Breast epithelium (tissue), 3 donors: ENCODE measurements at regions not wholly inside any gene's neighbourhood (a gene's known extent, or its start where the extent isn't known, plus 50 kb on each side); places are given as distances from the start of the nearest gene placed in this dataset.

Source experiments
- POLR2A ChIP-seq: fragments of 450-650 bp; IDR thresholded peaks from one replicate; pipeline ENCODE4 v1.6.1; 2016; ENCODE audit warnings: antibody characterized with exemption, mild to moderate bottlenecking, moderate library complexity
- POLR2AphosphoS5 ChIP-seq, 3 donors: sonication (generic); formaldehyde crosslinking; IDR thresholded peaks; one replicate each; pipeline ENCODE4 v1.6.1; 2017; ENCODE audit warnings: antibody characterized with exemption in 3 of 3
- TF ChIP-seq, protein P1 (sequence below), 3 donors: fragments of 450-650 bp; IDR thresholded peaks; one replicate each; pipeline ENCODE4 v1.5.1; 2016 to 2017; ENCODE audit warnings: antibody characterized with exemption in 3 of 3, mild to moderate bottlenecking in 3 of 3, moderate library complexity in 3 of 3

DNA sequence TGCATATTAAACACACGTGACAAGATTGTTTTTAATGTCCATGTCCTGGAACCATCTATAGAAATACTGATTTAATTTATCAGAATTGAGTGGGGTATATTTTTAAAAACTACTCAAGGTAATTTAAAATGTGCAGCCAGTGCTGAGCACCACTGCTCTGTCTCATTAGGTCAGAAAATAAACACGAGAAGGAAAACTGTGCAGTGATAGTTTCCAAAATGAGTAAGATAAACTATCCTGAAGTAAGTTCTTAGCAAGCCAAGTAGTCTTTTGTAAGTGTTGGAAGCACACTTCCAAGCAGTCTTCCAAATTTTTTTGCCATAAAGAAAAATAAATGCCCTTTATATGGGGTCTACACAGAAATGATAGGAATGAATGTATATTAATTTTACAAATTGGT is 93.8 kb upstream of the DNAJC10 start:
- TF ChIP-seq, protein P1, sequence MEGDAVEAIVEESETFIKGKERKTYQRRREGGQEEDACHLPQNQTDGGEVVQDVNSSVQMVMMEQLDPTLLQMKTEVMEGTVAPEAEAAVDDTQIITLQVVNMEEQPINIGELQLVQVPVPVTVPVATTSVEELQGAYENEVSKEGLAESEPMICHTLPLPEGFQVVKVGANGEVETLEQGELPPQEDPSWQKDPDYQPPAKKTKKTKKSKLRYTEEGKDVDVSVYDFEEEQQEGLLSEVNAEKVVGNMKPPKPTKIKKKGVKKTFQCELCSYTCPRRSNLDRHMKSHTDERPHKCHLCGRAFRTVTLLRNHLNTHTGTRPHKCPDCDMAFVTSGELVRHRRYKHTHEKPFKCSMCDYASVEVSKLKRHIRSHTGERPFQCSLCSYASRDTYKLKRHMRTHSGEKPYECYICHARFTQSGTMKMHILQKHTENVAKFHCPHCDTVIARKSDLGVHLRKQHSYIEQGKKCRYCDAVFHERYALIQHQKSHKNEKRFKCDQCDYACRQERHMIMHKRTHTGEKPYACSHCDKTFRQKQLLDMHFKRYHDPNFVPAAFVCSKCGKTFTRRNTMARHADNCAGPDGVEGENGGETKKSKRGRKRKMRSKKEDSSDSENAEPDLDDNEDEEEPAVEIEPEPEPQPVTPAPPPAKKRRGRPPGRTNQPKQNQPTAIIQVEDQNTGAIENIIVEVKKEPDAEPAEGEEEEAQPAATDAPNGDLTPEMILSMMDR (IDR thresholded peaks at IDR 0.05): no peak
- TF ChIP-seq POLR2A (no peak), POLR2AphosphoS5 (IDR thresholded peaks at IDR 0.05) (no peak)
